ENCODE measurements at regions not wholly inside any gene's neighbourhood (a gene's known extent, or its start where the extent isn't known, plus 50 kb on each side); places are given as distances from the start of the nearest gene placed in this dataset.
"Not testable (repeated sequence)": the region's sequence is repeated elsewhere in the genome, so short reads cannot be mapped to it uniquely, and the experiment has no call there.

DNA sequence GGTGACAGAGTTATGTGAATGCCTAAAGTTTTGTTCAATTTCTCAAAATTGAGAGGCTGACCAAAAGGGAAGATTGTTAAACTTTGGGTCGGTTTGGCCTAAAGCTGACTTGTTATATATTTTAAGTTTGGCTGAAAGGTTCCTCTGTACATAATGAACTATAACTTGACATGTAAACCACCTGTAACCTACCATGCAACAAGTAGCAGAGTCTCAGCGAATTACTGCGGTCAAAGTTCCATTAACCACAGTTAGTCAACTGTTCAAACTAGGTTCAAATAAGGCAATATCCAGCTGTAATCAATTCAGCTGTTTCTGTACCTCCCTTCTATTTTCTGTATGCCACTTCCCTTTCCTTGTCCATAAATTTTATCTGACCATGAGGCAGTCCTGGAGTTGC is 325.1 kb upstream of the NMUR2 start:
- intact Hi-C loops (cut with DNase I; ENCODE audit: low total_unique reads): no loop called here
- 75 to 90% methylated on average over 3 of the region's 3 CpGs for WGBS, 2 donors (ENCODE audit: low coverage in 1 of 2)

DNA sequence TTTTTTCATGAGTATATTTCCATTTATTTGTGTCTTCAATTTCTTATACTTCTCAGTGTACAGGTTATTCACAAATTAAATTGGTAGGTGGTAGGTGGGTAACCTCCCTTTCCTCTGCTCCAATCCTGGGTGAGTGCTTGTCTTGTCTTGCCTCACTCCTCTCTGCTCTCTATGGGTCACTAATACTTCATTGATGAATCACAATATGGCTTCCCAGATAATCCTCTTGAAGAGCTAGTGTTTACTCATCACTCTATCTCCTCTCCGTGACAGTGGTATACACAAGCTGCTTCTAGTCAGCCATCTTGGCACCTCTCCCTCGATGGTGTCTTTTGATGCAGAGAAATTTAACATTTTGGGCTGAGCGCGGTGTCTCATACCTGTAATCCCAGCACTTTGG is 331.8 kb upstream of the NMUR2 start:
- 79 to 100% methylated on average over 1 to 4 of the region's 4 CpGs for WGBS, 2 donors (ENCODE audit: low coverage in 1 of 2)
- no peak for DNase-seq
- TF ChIP-seq, protein P1, sequence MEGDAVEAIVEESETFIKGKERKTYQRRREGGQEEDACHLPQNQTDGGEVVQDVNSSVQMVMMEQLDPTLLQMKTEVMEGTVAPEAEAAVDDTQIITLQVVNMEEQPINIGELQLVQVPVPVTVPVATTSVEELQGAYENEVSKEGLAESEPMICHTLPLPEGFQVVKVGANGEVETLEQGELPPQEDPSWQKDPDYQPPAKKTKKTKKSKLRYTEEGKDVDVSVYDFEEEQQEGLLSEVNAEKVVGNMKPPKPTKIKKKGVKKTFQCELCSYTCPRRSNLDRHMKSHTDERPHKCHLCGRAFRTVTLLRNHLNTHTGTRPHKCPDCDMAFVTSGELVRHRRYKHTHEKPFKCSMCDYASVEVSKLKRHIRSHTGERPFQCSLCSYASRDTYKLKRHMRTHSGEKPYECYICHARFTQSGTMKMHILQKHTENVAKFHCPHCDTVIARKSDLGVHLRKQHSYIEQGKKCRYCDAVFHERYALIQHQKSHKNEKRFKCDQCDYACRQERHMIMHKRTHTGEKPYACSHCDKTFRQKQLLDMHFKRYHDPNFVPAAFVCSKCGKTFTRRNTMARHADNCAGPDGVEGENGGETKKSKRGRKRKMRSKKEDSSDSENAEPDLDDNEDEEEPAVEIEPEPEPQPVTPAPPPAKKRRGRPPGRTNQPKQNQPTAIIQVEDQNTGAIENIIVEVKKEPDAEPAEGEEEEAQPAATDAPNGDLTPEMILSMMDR (IDR thresholded peaks at IDR 0.05): no peak
- TF ChIP-seq POLR2A (IDR thresholded peaks at IDR 0.05) (no peak), POLR2AphosphoS5 (IDR thresholded peaks at IDR 0.05) (no peak), EP300 (IDR thresholded peaks at IDR 0.05; ENCODE audit: low read depth) (no peak)
- Histone ChIP-seq H3K4me1 (no peaks in the 10 kb centered on the region), H3K36me3 (no peaks in the 10 kb centered on the region), H3K27ac (no peak overlapping the region), H3K4me3 (no peak overlapping the region), H3K27me3 (no peaks in the 10 kb centered on the region), H3K9me3 (peaks cover 0 to 4% of the 10 kb centered on the region in 2 donors)
- in situ Hi-C loops (cut with MboI; ENCODE audit: low pct_ligation_motif_present in 1 of 4, low pct_unique_long_range_greater_than_20kb in 1 of 4, low sequenced_read_pairs in 3 of 4) (no loop called here), intact Hi-C loops (cut with DNase I; ENCODE audit: low total_unique reads) (no loop called here)

More for the DNA sequence above, 325.1 kb upstream of the NMUR2 start:
- no peaks in the 10 kb centered on the region for H3K36me3 ChIP-seq
- DNase-seq: no peak
- H3K9me3 ChIP-seq: no peaks in the 10 kb centered on the region
- no peaks in the 10 kb centered on the region for H3K27me3 ChIP-seq
- H3K4me3 ChIP-seq: no peak overlapping the region
- no peak overlapping the region for H3K27ac ChIP-seq
- no peaks in the 10 kb centered on the region for H3K4me1 ChIP-seq
- in situ Hi-C loops (cut with MboI; ENCODE audit: low pct_ligation_motif_present in 1 of 4, low pct_unique_long_range_greater_than_20kb in 1 of 4, low sequenced_read_pairs in 3 of 4): no loop called here
- no peak for TF ChIP-seq POLR2AphosphoS5 (IDR thresholded peaks at IDR 0.05)
- TF ChIP-seq POLR2A (IDR thresholded peaks at IDR 0.05): no peak
- TF ChIP-seq EP300 (IDR thresholded peaks at IDR 0.05; ENCODE audit: low read depth): no peak
- TF ChIP-seq, protein P1 (IDR thresholded peaks at IDR 0.05): no peak

DNA sequence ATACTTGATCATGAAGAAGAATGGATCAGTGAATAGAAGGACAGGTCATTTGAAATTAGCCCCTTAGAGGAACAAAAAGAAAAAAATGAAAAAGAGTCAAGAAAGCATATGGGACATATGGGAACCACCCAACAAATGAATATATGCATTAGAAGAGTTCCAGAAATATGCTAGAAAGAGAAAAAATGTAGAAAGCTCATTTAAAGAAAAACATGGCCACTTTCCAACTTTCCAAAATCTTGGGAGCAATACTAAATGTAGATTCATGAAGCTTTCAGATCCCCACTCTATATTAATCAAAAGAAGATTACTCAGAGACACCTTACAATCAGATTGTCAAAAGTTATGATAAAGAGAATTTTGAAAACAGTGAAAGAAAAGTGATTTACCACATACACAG is 334.8 kb upstream of the NMUR2 start:
- H3K27me3 ChIP-seq: no peaks in the 10 kb centered on the region
- no peaks in the 10 kb centered on the region for H3K36me3 ChIP-seq
- H3K4me3 ChIP-seq: no peak overlapping the region
- H3K9me3 ChIP-seq: peaks cover 0 to 4% of the 10 kb centered on the region in 2 donors
- H3K4me1 ChIP-seq: no peaks in the 10 kb centered on the region
- DNase-seq: no peak
- TF ChIP-seq, protein P1 (IDR thresholded peaks at IDR 0.05): no peak
- TF ChIP-seq POLR2A (IDR thresholded peaks at IDR 0.05) (no peak), POLR2AphosphoS5 (IDR thresholded peaks at IDR 0.05) (no peak), EP300 (IDR thresholded peaks at IDR 0.05; ENCODE audit: low read depth) (no peak)
- intact Hi-C loops (cut with DNase I; ENCODE audit: low total_unique reads): no loop called here
- H3K27ac ChIP-seq: no peak overlapping the region
- in situ Hi-C loops (cut with MboI; ENCODE audit: low pct_ligation_motif_present in 1 of 4, low pct_unique_long_range_greater_than_20kb in 1 of 4, low sequenced_read_pairs in 3 of 4): no loop called here

DNA sequence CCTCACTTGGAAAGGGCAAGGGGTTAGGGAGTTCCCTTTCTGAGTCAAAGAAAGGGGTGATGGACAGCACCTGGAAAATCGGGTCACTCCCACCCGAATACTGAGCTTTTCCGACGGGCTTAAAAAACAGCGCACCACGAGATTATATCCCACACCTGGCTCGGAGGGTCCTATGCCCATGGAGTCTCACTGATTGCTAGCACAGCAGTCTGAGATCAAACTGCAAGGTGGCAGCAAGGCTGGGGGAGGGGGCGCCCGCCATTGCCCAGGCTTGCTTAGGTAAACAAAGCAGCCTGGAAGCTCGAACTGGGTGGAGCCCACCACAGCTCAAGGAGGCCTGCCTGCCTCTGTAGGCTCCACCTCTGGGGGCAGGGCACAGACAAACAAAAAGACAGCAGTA is 336.0 kb upstream of the NMUR2 start:
- H3K27ac ChIP-seq; H3K27me3 ChIP-seq; H3K9me3 ChIP-seq; H3K4me1 ChIP-seq; DNase-seq; H3K4me3 ChIP-seq; in situ Hi-C loops (cut with MboI; ENCODE audit: low pct_ligation_motif_present in 1 of 4, low pct_unique_long_range_greater_than_20kb in 1 of 4, low sequenced_read_pairs in 3 of 4); H3K36me3 ChIP-seq; intact Hi-C loops (cut with DNase I; ENCODE audit: low total_unique reads): not testable (repeated sequence)
- 83% methylated on average over 10 of the region's 10 CpGs; no CpG with 5 or more reads in 1 of the 2 donors for WGBS, 2 donors (ENCODE audit: low coverage in 1 of 2)

DNA sequence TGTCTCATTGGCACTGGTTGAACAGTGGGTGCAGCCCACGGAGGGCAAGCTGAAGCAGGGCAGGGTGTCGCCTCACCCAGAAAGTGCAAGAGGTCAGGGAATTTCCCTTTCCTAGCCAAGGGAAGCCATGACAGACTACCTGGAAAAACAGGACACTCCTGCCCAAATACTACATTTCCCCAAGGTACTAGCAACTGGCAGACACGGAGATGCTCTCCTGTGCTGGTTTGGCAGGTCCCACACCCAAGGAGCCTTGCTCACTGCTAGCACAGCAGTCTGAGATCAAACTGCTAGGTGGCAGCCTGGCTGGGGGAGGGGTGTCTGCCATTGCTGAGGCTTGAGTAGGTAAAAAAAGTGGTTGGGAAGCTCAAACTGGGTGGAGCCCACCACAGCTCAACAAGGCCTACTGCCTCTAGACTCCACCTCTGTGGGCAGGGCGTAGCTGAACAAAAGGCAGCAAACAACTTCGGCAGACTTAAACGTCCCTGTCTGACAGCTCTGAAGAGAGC is 382.7 kb upstream of the NMUR2 start:
- H3K9me3 ChIP-seq; H3K27ac ChIP-seq; H3K36me3 ChIP-seq; H3K4me3 ChIP-seq; DNase-seq; in situ Hi-C loops (cut with MboI; ENCODE audit: low pct_ligation_motif_present in 1 of 4, low pct_unique_long_range_greater_than_20kb in 1 of 4, low sequenced_read_pairs in 3 of 4); H3K4me1 ChIP-seq; H3K27me3 ChIP-seq; intact Hi-C loops (cut with DNase I; ENCODE audit: low total_unique reads): not testable (repeated sequence)
- 73% methylated on average over 6 of the region's 6 CpGs; no CpG with 5 or more reads in 1 of the 2 donors for WGBS, 2 donors (ENCODE audit: low coverage in 1 of 2)
